CD4-positive, alpha-beta T cell treated with Interleukin-15 for 4 hours (primary cell): ENCODE measurements at regions not wholly inside any gene's neighbourhood (a gene's known extent, or its start where the extent isn't known, plus 50 kb on each side); places are given as distances from the start of the nearest gene placed in this dataset.
"Not testable (repeated sequence)": the region's sequence is repeated elsewhere in the genome, so short reads cannot be mapped to it uniquely, and the experiment has no call there.

Source experiments
- DNase-seq: peaks from one replicate; pipeline ENCODE4 v3.0.0-alpha.2; 2020; ENCODE audit warnings: low spot score

- DNase-seq, result no peak
Observed at GRCh38 chr18:59057969-59058368, 81.7 kb upstream of the SEC11C start.

GRCh38 chr18:59059140-59059539 is 80.5 kb upstream of the SEC11C start:
- DNase-seq, result no peak

GRCh38 chr18:59060551-59060950 is 79.1 kb upstream of the SEC11C start:
- DNase-seq, result no peak

- no peak for DNase-seq
Observed at GRCh38 chr18:59061914-59062642, 77.6 kb upstream of the SEC11C start.

GRCh38 chr18:59062643-59063006 is 77.1 kb upstream of the SEC11C start:
- DNase-seq, result no peak

GRCh38 chr18:59063300-59063906 is 76.3 kb upstream of the SEC11C start:
- no peak for DNase-seq

GRCh38 chr18:59063912-59064311 is 75.8 kb upstream of the SEC11C start:
- DNase-seq, result no peak

- DNase-seq, result no peak
Observed at GRCh38 chr18:59065684-59066083, 74.0 kb upstream of the SEC11C start.

GRCh38 chr18:59067873-59068272 is 71.8 kb upstream of the SEC11C start:
- no peak for DNase-seq

- DNase-seq, result no peak
Observed at GRCh38 chr18:59068276-59069071, 71.2 kb upstream of the SEC11C start.

- peak; percentile 62 for DNase-seq
Observed at GRCh38 chr18:59070181-59070912, 69.3 kb upstream of the SEC11C start.

GRCh38 chr18:59072727-59073421 is 66.8 kb upstream of the SEC11C start:
- DNase-seq, result no peak

- DNase-seq, result no peak
Observed at GRCh38 chr18:59075923-59076322, 63.8 kb upstream of the SEC11C start.

- no peak for DNase-seq
Observed at GRCh38 chr18:59079264-59079663, 60.4 kb upstream of the SEC11C start.

- DNase-seq, result not testable (repeated sequence)
Observed at GRCh38 chr18:59079687-59080501, 59.8 kb upstream of the SEC11C start.

- no peak for DNase-seq
Observed at GRCh38 chr18:59083136-59083818, 56.4 kb upstream of the SEC11C start.

- DNase-seq, result no peak
Observed at GRCh38 chr18:59085126-59085794, 54.4 kb upstream of the SEC11C start.

GRCh38 chr18:59085797-59086196 is 53.9 kb upstream of the SEC11C start:
- no peak for DNase-seq

- no peak for DNase-seq
Observed at GRCh38 chr18:59086522-59086921, 53.2 kb upstream of the SEC11C start.

- peak; percentile 0 for DNase-seq
Observed at GRCh38 chr18:59087391-59087790, 52.3 kb upstream of the SEC11C start.
